Esophagus (tissue), 2 donors: ENCODE measurements at regions not wholly inside any gene's neighbourhood (a gene's known extent, or its start where the extent isn't known, plus 50 kb on each side); places are given as distances from the start of the nearest gene placed in this dataset.

Experiments used
- H3K27ac ChIP-seq, 2 donors: one replicate each; pipeline ENCODE4 v1.5.1; 2013; ENCODE audit warnings: low read depth in 2 of 2, mild to moderate bottlenecking in 2 of 2, inconsistent platforms in 1 of 2, low read length in 1 of 2, moderate library complexity in 1 of 2
- H3K27me3 ChIP-seq, 2 donors: one replicate each; pipeline ENCODE4 v1.6.1; 2013; ENCODE audit warnings: low read length in 2 of 2, control low read depth in 1 of 2, mild to moderate bottlenecking in 1 of 2; ENCODE audit not compliant: insufficient read depth in 2 of 2, control insufficient read depth in 1 of 2
- H3K36me3 ChIP-seq, 2 donors: one replicate each; pipeline ENCODE4 v1.6.1; 2013; ENCODE audit warnings: low read length in 1 of 2; ENCODE audit not compliant: control insufficient read depth in 2 of 2, insufficient read depth in 2 of 2
- H3K4me1 ChIP-seq, 2 donors: one replicate each; pipeline ENCODE4 v1.6.1; 2013; ENCODE audit warnings: low read length in 1 of 2; ENCODE audit not compliant: control insufficient read depth in 2 of 2, insufficient read depth in 2 of 2
- H3K4me3 ChIP-seq, 2 donors: one replicate each; pipeline ENCODE4 v1.5.1; 2013; ENCODE audit warnings: low read length in 2 of 2, mild to moderate bottlenecking in 2 of 2, low read depth in 1 of 2, moderate library complexity in 1 of 2
- H3K9me3 ChIP-seq, 2 donors: one replicate each; pipeline ENCODE4 v1.6.1; 2013; ENCODE audit warnings: mild to moderate bottlenecking in 2 of 2, low read depth in 1 of 2, low read length in 1 of 2, moderate library complexity in 1 of 2; ENCODE audit not compliant: control insufficient read depth in 2 of 2, insufficient read depth in 1 of 2
- WGBS, 2 donors: extraction: QIAGEN DNeasy Blood & Tissue Kit; methylation state at CpG; one replicate each; pipeline ENCODE4 v1.1.7; 2013; 5-methylcytosine and 5-hydroxymethylcytosine counted together
- donor health status: healthy with polysubstance abuse.
- donor health status: Bipolar disorder and iron deficiency.

DNA sequence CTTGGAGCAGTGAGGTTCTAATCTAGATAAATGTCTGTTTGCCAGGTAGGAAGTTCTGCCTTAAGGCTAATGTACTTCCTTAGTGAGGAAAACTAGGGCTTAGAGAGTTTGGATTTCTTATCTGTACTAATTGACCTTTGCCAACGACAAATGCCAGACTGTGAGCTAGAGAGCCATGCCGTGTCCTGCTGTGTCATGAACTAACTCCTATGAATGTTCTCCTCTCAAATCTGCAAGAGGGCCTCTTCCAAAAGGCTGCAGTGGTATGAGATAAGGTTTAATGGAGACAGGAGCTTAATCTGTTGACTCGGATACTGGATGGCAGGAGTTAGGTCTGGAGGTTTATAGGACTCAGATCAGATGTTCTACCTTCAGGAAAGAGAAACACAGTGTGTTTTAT lies 524.9 kb downstream of the NTRK3 start:
- Histone ChIP-seq H3K36me3 (no peaks in the 10 kb centered on the region), H3K27ac (no peak overlapping the region), H3K4me1 (no peaks in the 10 kb centered on the region), H3K4me3 (no peak overlapping the region), H3K9me3 (peaks cover 0 to 6% of the 10 kb centered on the region in 2 donors), H3K27me3 (peaks cover 0 to 2% of the 10 kb centered on the region in 2 donors)
- 44 to 49% methylated on average over 3 of the region's 3 CpGs for WGBS, 2 donors

GRCh38 chr15:87730706-87731105 lies 525.8 kb downstream of the NTRK3 start:
- Histone ChIP-seq H3K27me3 (peaks cover 0 to 2% of the 10 kb centered on the region in 2 donors), H3K36me3 (no peaks in the 10 kb centered on the region), H3K9me3 (peaks cover 0 to 3% of the 10 kb centered on the region in 2 donors), H3K4me3 (no peak overlapping the region), H3K27ac (no peak overlapping the region), H3K4me1 (no peaks in the 10 kb centered on the region)
- 87 to 93% methylated on average over 2 of the region's 2 CpGs for WGBS, 2 donors

- no peak overlapping the region for H3K27ac ChIP-seq
- H3K9me3 ChIP-seq = peaks cover 0 to 2% of the 10 kb centered on the region in 2 donors
- 53 to 66% methylated on average over 2 of the region's 2 CpGs for WGBS, 2 donors
- H3K4me1 ChIP-seq = no peaks in the 10 kb centered on the region
- peaks cover 0 to 2% of the 10 kb centered on the region in 2 donors for H3K27me3 ChIP-seq
- no peak overlapping the region for H3K4me3 ChIP-seq
- no peaks in the 10 kb centered on the region for H3K36me3 ChIP-seq
These were observed 527.5 kb downstream of the NTRK3 start for GRCh38 chr15:87728998-87729397.

DNA sequence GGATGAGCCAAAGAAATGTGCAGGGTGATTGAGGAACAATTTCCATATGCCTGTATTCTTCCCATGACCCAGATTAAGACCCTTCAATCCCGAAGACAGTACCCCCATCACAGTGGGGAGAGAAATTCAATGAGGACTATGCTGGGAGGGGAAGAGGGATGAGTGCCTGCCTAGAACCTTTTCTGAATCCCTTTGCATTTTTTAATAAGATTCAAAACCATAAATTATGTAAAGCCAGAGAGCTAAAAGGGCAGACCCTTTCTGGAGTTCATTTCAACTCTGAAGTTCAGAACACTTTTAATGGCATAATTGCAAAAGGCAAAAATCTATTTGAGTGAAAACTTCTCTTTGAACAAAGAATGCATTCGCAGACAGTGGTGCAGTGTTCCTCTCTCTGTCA lies 529.5 kb downstream of the NTRK3 start:
- H3K27ac ChIP-seq = no peak overlapping the region
- H3K4me3 ChIP-seq = no peak overlapping the region
- no peaks in the 10 kb centered on the region for H3K9me3 ChIP-seq
- no peaks in the 10 kb centered on the region for H3K36me3 ChIP-seq
- H3K27me3 ChIP-seq = peaks cover 0 to 2% of the 10 kb centered on the region in 2 donors
- 61 to 64% methylated on average over 2 of the region's 2 CpGs for WGBS, 2 donors
- no peaks in the 10 kb centered on the region for H3K4me1 ChIP-seq

- no peaks in the 10 kb centered on the region for H3K36me3 ChIP-seq
- no peak overlapping the region for H3K4me3 ChIP-seq
- peaks cover 0 to 2% of the 10 kb centered on the region in 2 donors for H3K27me3 ChIP-seq
- H3K27ac ChIP-seq = no peak overlapping the region
- no peaks in the 10 kb centered on the region for H3K4me1 ChIP-seq
- WGBS, 2 donors = 60 to 70% methylated on average over 7 of the region's 7 CpGs
- H3K9me3 ChIP-seq = no peaks in the 10 kb centered on the region
These were observed 532.2 kb downstream of the NTRK3 start for GRCh38 chr15:87724330-87724729.

DNA sequence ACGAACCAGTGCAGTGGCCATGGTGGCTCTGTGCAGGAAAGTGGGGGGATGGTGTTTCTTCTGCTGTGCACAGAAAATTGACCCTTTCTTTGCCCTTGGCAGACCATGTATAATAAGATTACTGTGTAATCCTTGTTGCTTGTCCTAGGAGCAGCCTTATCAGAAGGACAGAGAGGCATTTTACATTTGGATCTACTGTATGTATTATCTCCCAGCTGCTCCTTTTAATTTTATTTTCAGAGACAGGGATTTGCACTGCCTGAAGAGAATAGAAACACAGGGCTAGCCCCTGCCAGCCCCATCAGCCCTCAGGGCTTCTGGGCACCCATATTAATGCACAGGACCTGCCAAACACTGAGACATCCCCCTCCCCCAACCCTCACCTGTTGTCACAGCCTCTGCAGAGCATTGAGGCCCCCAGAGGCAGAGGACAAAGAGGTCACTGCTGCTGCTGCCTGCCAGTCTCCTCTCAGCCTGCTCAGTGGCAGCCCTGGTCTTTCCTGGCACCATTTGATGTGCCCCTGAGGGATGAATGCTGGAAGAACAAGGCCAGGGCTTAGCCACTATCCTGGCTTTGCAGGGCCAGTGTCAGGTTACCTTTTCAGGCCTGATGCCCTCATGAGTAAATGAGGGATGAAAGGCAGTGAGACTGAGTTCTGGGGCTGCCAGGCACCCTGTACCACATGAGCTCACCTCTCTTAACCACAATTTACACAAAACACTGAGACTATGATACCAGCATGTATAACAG lies 533.4 kb downstream of the NTRK3 start:
- Histone ChIP-seq H3K9me3 (no peaks in the 10 kb centered on the region), H3K27me3 (peaks cover 0 to 2% of the 10 kb centered on the region in 2 donors), H3K4me1 (no peaks in the 10 kb centered on the region), H3K27ac (no peak overlapping the region), H3K36me3 (no peaks in the 10 kb centered on the region), H3K4me3 (no peak overlapping the region)
- WGBS, 2 donors = 23 to 59% methylated on average over 1 of the region's 1 CpG

DNA sequence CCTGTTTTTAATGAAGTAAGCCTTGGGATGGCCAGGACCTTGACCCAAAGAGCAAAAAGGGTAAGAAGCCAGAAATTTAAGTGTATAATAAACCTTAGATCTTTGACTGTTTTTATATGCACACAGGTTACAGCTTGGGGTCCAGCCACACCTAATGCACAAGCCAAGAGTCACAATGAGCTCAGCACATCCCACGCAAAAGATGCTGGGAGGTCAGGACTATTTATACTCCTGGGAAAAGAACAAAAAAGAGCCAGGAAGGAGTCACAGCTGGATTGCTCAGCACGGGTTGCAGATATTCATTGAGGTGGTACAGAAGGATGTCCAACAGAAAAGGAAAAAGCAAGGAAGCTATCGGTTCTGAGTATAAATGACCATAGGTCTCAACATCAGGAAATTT lies 536.3 kb downstream of the NTRK3 start:
- Histone ChIP-seq H3K4me3 (no peak overlapping the region), H3K36me3 (no peaks in the 10 kb centered on the region), H3K27ac (no peak overlapping the region), H3K4me1 (no peaks in the 10 kb centered on the region), H3K9me3 (no peaks in the 10 kb centered on the region), H3K27me3 (no peaks in the 10 kb centered on the region)
- 75 to 78% methylated on average over 3 of the region's 3 CpGs for WGBS, 2 donors

DNA sequence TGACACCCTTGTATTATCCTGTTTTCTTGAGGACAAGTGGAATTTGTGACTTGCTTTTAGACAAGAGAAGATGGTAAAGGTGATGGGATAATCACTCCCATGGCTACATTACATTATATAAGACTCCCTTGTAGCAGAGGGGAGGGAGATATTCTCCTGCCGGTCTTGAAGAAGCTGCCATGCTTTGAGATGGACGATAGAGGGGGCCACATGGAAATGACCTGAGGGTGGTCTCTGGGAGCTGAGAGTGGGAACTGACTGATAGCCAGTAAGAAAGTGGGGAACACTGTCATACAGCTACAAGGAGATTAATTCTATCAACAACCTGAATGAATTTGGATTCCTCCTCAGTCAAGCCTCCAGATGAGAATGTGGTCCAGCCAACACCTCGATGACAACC lies 540.1 kb downstream of the NTRK3 start:
- Histone ChIP-seq H3K4me1 (no peaks in the 10 kb centered on the region), H3K36me3 (no peaks in the 10 kb centered on the region), H3K27me3 (no peaks in the 10 kb centered on the region), H3K4me3 (no peak overlapping the region), H3K27ac (no peak overlapping the region), H3K9me3 (peaks cover 0 to 2% of the 10 kb centered on the region in 2 donors)
- WGBS, 2 donors = 38 to 40% methylated on average over 3 of the region's 3 CpGs

DNA sequence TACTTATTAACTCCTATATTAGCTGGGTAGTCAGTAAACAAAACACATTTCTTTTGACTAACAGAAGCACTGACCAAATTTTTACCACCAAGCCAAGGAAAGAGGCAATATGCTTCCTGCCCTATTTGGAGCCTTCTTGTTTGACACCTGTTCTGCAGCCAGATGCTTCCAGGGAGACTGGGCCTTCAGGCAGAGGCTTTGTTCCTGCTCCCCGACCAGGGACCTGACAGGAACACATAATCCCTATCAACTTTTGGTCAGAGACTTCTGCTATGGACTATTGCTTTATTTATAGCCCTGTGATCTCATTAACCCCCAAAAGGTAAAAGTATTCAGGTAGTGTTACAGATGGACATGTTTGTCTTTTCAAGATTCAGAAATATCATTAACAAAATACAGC lies 541.3 kb downstream of the NTRK3 start:
- Histone ChIP-seq H3K27ac (no peak overlapping the region), H3K9me3 (peaks cover 0 to 4% of the 10 kb centered on the region in 2 donors), H3K4me1 (no peaks in the 10 kb centered on the region), H3K36me3 (no peaks in the 10 kb centered on the region), H3K27me3 (no peaks in the 10 kb centered on the region), H3K4me3 (no peak overlapping the region)
- 38 to 48% methylated on average over 1 of the region's 1 CpG for WGBS, 2 donors

GRCh38 chr15:87713475-87713879 lies 543.1 kb downstream of the NTRK3 start:
- 70 to 81% methylated on average over 1 of the region's 1 CpG for WGBS, 2 donors
- Histone ChIP-seq H3K9me3 (peaks cover 0 to 4% of the 10 kb centered on the region in 2 donors), H3K4me1 (no peaks in the 10 kb centered on the region), H3K4me3 (no peak overlapping the region), H3K27ac (no peak overlapping the region), H3K27me3 (no peaks in the 10 kb centered on the region), H3K36me3 (no peaks in the 10 kb centered on the region)
